GM18873 (cell line): ENCODE measurements at regions not wholly inside any gene's neighbourhood (a gene's known extent, or its start where the extent isn't known, plus 50 kb on each side); places are given as distances from the start of the nearest gene placed in this dataset.
"Not testable (repeated sequence)": the region's sequence is repeated elsewhere in the genome, so short reads cannot be mapped to it uniquely, and the experiment has no call there.

Experiments
- ATAC-seq: cut with Tn5 transposase; IDR thresholded peaks from one replicate; pipeline ENCODE4 v1.9.1; 2021; ENCODE audit warnings: mild to moderate bottlenecking, moderate library complexity, moderate number of reproducible peaks; ENCODE audit not compliant: unreplicated experiment, low FRiP score

GRCh38 chr1:232368821-232369321 is 261.1 kb downstream of the SIPA1L2 start:
- ATAC-seq, result no peak

GRCh38 chr1:232367293-232367692 is 262.6 kb downstream of the SIPA1L2 start:
- no peak for ATAC-seq

- no peak for ATAC-seq
These were observed 265.1 kb downstream of the SIPA1L2 start for GRCh38 chr1:232364654-232365382.

DNA sequence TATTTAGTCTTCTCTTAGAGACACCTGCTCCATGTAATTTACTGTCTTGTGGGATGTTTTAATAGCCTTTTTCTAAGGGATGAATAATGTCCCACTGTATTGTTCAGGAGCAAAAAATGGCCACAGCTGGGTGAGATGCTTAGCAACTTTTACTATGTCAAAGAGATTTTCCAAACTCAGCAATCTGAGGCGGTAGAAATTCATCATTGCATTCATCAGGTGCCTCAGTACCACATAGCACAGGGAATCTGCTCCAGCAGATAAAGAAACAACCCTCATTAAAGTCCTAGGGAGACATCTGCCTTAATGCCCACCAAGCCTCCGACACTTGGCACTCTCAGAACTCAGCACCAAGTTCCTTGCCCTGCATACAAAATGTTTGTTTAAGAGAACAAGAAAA is 266.9 kb downstream of the SIPA1L2 start:
- ATAC-seq, result no peak

- ATAC-seq, result no peak
These were observed 272.5 kb downstream of the SIPA1L2 start for GRCh38 chr1:232357416-232357815.

GRCh38 chr1:232355162-232356006 is 274.5 kb downstream of the SIPA1L2 start:
- no peak for ATAC-seq

GRCh38 chr1:232353001-232353400 is 276.9 kb downstream of the SIPA1L2 start:
- no peak for ATAC-seq

DNA sequence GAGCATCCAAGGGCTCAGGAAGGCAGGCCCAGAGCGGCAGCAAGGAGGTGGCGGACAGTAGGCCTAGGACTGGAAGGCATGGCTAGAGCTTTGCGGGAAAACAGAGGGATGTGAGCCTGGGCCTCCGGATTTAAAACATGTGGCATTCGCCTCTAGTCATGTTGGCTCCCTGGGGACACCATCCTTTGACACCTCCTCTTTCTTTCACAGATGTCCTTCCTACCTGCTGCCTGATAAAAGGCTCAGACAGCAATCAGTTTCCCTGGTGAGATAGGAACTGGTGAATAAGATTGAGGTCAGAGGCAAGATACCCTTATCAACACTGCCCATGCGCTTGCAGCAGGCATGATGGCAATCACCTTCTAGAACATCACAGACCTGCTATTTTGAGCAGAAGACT is 277.6 kb downstream of the SIPA1L2 start:
- ATAC-seq, result no peak

GRCh38 chr1:232351335-232351734 is 278.6 kb downstream of the SIPA1L2 start:
- no peak for ATAC-seq

GRCh38 chr1:232346844-232347243 is 283.1 kb downstream of the SIPA1L2 start:
- ATAC-seq, result no peak

DNA sequence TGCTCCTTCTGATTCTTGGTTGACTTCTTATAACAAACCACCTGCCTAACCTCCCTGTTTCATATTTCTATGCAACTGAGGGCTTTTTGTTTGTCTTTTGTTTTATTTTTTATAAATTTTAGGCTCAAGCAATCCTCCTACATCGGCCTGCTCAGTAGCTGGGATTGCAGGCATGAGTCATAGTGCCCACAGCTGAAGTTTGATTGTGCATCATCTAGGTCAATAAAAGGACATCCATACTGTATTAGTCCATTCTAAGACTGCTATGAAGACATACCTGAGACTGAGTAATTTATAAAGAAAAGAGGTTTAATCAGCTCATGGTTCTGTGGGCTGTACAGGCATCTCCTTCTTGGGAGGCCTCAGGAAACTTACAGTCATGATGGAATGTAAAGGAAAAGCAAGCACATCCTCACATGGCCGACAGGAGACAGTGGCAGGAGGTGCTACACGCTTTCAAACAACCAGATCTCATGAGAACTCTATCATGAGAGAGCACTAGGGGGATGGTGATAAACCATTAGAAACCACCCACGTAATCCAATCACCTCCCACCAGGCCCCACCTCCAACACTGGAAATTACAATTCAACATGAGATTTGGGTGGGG is 285.0 kb downstream of the SIPA1L2 start:
- ATAC-seq, result no peak

DNA sequence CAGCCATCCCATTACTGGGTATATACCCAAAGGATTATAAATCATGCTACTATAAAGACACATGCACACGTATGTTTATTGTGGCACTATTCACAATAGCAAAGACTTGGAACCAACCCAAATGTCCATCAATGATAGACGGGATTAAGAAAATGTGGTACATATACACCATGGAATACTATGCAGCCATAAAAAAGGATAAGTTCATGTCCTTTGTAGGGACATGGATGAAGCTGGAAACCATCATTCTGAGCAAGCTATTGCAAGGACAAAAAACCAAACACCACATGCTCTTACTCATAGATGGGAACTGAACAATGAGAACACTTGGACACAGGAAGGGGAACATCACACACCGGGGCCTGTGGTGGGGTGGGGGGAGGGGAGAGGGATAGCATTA is 285.7 kb downstream of the SIPA1L2 start:
- not testable (repeated sequence) for ATAC-seq

GRCh38 chr1:232340446-232340845 is 289.5 kb downstream of the SIPA1L2 start:
- no peak for ATAC-seq

DNA sequence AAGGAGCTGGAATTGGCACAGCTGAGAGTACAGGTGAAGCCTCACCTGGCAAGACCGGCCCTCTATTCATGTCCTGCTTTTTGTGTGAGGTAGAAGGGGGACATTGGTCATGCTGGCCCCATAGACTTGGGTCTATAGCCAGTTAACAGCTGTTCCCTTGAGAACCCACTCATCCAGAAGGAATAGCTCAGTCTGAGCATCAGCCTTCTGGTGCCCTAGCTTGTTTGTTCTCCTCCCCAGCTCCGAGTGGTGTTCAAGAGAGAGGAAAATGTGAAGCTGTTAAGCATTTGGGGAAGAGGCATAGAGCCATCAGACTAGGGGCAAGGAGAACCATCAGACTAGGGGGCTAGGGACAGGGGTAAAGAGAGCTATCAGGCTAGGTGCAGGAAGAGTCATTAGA is 290.9 kb downstream of the SIPA1L2 start:
- no peak for ATAC-seq

DNA sequence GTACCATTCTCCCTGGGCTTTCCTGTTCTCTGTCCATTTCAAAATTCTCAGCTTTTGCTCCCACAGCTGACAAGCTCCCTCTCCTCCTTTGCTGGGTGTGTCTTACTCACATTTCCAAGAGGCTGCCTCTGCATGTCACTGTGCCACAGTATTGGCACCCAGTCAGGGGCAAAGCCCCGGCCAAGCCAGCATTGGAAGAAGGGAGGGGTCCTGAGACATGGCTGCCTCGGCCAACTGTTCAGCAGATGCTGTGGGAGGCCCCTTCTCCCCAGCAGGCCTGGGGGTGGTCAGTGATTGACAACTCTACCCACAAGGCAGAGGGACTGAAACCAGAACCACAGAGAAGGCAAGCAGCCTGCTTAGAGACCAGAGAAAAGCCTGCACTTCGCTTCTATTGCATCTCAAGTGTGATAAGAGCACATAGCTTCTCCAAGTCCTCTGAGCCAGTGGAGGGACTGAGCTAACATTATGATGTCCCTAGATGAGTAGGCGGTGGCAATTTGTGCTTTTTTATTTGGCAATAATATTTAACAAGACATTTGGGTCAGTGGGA is 294.1 kb downstream of the SIPA1L2 start:
- no peak for ATAC-seq

DNA sequence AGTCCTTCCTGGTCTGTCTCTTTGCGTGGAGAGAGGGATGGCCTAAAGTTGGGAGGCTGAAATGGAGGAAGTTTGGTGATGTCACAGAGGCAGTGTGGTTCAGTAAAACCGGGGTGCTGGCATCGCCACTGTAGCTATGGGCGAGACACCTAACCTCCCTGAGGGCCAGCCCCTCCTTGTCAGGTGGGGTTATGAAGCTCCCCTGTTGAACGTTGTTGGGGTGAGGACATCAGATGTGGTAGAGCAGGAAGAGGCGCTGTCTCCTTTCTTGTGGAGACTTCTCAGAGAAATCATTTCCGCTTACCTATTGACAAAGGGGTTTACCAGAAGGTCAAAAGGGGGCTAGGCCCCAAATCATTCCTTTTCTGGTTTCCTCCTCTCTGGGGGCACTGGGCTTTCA is 294.7 kb downstream of the SIPA1L2 start:
- ATAC-seq, result no peak

DNA sequence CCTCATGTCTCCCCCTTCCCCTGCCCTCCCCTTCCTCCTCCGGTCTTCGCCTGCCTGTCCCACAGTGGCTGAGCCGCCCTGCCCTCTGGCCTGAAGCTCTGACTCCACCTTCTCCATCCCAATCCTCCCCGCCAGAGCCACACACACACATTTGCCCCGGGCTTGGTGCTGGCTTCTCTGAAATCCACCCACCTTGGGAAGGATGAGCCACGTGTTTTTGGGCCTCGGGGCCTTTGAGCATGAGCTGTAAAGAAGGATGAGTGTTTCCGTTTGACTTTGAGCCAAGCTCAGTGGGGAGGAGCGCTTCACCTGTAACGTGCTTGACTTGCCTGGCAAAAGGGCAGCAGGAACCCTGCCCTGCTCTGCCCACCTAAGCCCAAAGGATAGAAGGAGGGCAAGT is 295.1 kb downstream of the SIPA1L2 start:
- ATAC-seq, result no peak

DNA sequence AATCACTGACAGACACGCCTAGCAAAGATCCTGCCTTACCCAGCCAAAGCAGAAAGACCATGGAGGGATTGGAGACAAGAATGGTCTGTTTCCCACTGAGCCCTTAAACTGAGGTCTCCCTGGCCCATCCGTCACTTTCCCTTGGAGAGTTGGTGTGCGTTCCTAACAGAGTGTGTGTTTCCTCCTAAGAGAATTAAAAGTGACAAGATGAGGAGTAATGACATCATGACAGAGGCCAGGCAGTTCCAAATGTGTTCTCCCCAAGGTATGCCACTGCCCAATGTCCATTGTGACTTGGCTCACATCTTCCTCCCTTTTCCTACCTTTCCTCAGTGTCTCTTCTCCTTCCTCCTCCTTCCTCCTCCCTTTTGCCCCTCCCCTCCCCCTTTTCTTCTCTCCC is 295.7 kb downstream of the SIPA1L2 start:
- ATAC-seq, result no peak

GRCh38 chr1:232333419-232333767 is 296.5 kb downstream of the SIPA1L2 start:
- no peak for ATAC-seq

DNA sequence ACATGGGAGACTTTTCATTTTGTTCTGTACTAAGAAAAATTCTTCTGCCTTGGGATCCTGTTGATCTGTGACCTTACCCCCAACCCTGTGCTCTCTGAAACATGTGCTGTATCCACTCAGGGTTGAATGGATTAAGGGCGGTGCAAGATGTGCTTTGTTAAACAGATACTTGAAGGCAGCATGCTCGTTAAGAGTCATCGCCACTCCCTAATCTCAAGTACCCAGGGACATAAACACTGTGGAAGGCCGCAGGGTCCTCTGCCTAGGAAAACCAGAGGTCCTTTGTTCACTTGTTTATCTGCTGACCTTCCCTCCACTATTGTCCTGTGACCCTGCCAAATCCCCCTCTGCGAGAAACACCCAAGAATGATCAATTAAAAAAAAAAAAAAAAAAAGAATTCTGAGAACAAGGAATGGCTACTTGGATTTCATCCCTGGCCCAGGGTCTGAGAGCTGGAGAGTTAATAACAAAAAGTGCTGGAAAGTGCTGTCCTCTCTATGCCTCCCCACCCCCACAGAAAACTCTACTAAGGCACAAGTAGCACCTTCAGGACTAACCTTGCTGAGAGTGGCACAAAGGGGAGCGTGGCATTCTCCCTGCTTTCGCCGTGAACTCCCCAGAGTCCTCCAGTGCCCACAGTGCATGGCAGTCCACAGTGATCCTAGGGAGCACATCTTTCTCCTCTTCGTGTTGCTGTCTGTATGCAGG is 297.1 kb downstream of the SIPA1L2 start:
- ATAC-seq, result not testable (repeated sequence)
